ENCODE measurements at regions not wholly inside any gene's neighbourhood (a gene's known extent, or its start where the extent isn't known, plus 50 kb on each side); places are given as distances from the start of the nearest gene placed in this dataset.

GRCh38 chr6:145161501-145161900 lies 573.8 kb downstream of the EPM2A start:
- 0 out of 2 replicates have a peak, but pooled peaks cover 1% of the 10 kb centered on the region for H3K9me3 ChIP-seq (ENCODE audit: control insufficient read depth, insufficient read depth, low read length)
- no peak overlapping the region for H3K4me3 ChIP-seq (ENCODE audit: low read length)
- no peak overlapping the region for H3K27ac ChIP-seq (ENCODE audit: low read length)
- DNase-seq (ENCODE audit: low read depth, low spot score): no peak
- no peaks in the 10 kb centered on the region for H3K4me1 ChIP-seq (ENCODE audit: control insufficient read depth, insufficient read depth, low read length)
- no peaks in the 10 kb centered on the region for H3K27me3 ChIP-seq (ENCODE audit: control insufficient read depth, insufficient read depth, low read length)
- H3K36me3 ChIP-seq (ENCODE audit: control insufficient read depth, insufficient read depth, low read length): no peaks in the 10 kb centered on the region
- WGBS (ENCODE audit: insufficient coverage, insufficient read length): no CpG with 5 or more reads among the region's 1 CpG

- peaks cover 3% of the 10 kb centered on the region; the same call in 1 of the 2 replicates for H3K4me1 ChIP-seq (ENCODE audit: control insufficient read depth, insufficient read depth, low read length)
- no peaks in the 10 kb centered on the region for H3K27me3 ChIP-seq (ENCODE audit: control insufficient read depth, insufficient read depth, low read length)
- no peak overlapping the region for H3K27ac ChIP-seq (ENCODE audit: low read length)
- H3K36me3 ChIP-seq (ENCODE audit: control insufficient read depth, insufficient read depth, low read length): no peaks in the 10 kb centered on the region
- no peaks in the 10 kb centered on the region for H3K9me3 ChIP-seq (ENCODE audit: control insufficient read depth, insufficient read depth, low read length)
- WGBS (ENCODE audit: insufficient coverage, insufficient read length): no CpG with 5 or more reads among the region's 2 CpGs
- no peak overlapping the region for H3K4me3 ChIP-seq (ENCODE audit: low read length)
- no peak for DNase-seq (ENCODE audit: low read depth, low spot score)
Observed at GRCh38 chr6:145169726-145170224, 565.5 kb downstream of the EPM2A start.

DNA sequence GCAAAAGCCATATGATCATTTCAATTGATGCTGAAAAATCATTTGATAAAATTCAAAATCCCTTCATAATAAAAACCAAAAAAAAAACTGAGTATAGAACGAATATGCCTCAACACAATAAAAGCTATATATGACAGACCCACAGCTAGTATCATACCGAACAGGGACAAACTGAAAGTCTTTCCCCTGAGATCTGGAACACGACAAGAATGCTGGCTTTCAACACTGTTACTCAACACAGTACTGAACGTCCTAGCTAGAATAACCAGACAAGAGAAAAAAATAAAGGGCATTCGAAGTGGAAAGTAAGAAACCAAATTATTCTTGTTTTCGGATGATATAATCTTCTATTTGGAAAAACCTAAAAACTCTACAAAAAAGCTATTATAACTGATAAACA lies 559.9 kb downstream of the EPM2A start:
- no peak overlapping the region for H3K27ac ChIP-seq (ENCODE audit: low read length)
- no peaks in the 10 kb centered on the region for H3K27me3 ChIP-seq (ENCODE audit: control insufficient read depth, insufficient read depth, low read length)
- no peak for DNase-seq (ENCODE audit: low read depth, low spot score)
- WGBS (ENCODE audit: insufficient coverage, insufficient read length): no CpG with 5 or more reads among the region's 6 CpGs
- H3K36me3 ChIP-seq (ENCODE audit: control insufficient read depth, insufficient read depth, low read length): no peaks in the 10 kb centered on the region
- no peaks in the 10 kb centered on the region for H3K9me3 ChIP-seq (ENCODE audit: control insufficient read depth, insufficient read depth, low read length)
- no peaks in the 10 kb centered on the region for H3K4me1 ChIP-seq (ENCODE audit: control insufficient read depth, insufficient read depth, low read length)
- no peak overlapping the region for H3K4me3 ChIP-seq (ENCODE audit: low read length)

- Histone ChIP-seq H3K9me3 (ENCODE audit: control insufficient read depth, insufficient read depth, low read length) (no peaks in the 10 kb centered on the region), H3K27me3 (ENCODE audit: control insufficient read depth, insufficient read depth, low read length) (no peaks in the 10 kb centered on the region), H3K27ac (ENCODE audit: low read length) (no peak overlapping the region), H3K36me3 (ENCODE audit: control insufficient read depth, insufficient read depth, low read length) (no peaks in the 10 kb centered on the region), H3K4me3 (ENCODE audit: low read length) (no peak overlapping the region), H3K4me1 (ENCODE audit: control insufficient read depth, insufficient read depth, low read length) (no peaks in the 10 kb centered on the region)
- DNase-seq (ENCODE audit: low read depth, low spot score): no peak
- WGBS (ENCODE audit: insufficient coverage, insufficient read length): no CpG with 5 or more reads among the region's 5 CpGs
Observed at GRCh38 chr6:145178391-145178790, 556.9 kb downstream of the EPM2A start.

GRCh38 chr6:145187491-145188206 lies 547.7 kb downstream of the EPM2A start:
- no CpG with 5 or more reads among the region's 2 CpGs for WGBS (ENCODE audit: insufficient coverage, insufficient read length)

GRCh38 chr6:145189836-145190235 lies 545.5 kb downstream of the EPM2A start:
- H3K27ac ChIP-seq (ENCODE audit: low read length): no peak overlapping the region
- no peaks in the 10 kb centered on the region for H3K27me3 ChIP-seq (ENCODE audit: control insufficient read depth, insufficient read depth, low read length)
- DNase-seq (ENCODE audit: low read depth, low spot score): no peak
- no peak overlapping the region for H3K4me3 ChIP-seq (ENCODE audit: low read length)
- no peaks in the 10 kb centered on the region for H3K9me3 ChIP-seq (ENCODE audit: control insufficient read depth, insufficient read depth, low read length)
- WGBS (ENCODE audit: insufficient coverage, insufficient read length): no CpG with 5 or more reads among the region's 1 CpG
- no peaks in the 10 kb centered on the region for H3K4me1 ChIP-seq (ENCODE audit: control insufficient read depth, insufficient read depth, low read length)
- no peaks in the 10 kb centered on the region for H3K36me3 ChIP-seq (ENCODE audit: control insufficient read depth, insufficient read depth, low read length)

More at GRCh38 chr6:145187491-145188206, 547.7 kb downstream of the EPM2A start:
- Histone ChIP-seq H3K27ac (ENCODE audit: low read length) (no peak overlapping the region), H3K4me3 (ENCODE audit: low read length) (no peak overlapping the region), H3K36me3 (ENCODE audit: control insufficient read depth, insufficient read depth, low read length) (no peaks in the 10 kb centered on the region), H3K9me3 (ENCODE audit: control insufficient read depth, insufficient read depth, low read length) (no peaks in the 10 kb centered on the region), H3K4me1 (ENCODE audit: control insufficient read depth, insufficient read depth, low read length) (no peaks in the 10 kb centered on the region), H3K27me3 (ENCODE audit: control insufficient read depth, insufficient read depth, low read length) (no peaks in the 10 kb centered on the region)
- DNase-seq (ENCODE audit: low read depth, low spot score): no peak

DNA sequence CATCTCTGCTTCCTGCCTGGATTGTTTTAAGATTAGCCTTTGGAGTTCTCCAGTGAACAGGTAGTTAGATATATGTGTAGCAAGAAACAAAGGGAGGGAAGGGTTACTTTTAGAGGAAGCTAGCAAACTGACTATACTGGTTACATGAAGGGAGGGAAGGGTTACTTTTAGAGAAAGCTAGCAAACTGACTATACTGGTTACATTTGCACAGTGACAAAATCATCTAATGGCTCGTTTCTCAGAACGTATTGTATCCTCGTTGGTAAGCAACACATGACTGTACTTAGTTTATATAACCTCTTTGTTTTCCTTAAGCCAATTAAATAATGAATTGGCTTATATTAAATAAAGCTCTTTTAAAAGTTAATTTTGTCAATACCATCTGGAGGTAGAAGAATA lies 540.9 kb downstream of the EPM2A start:
- H3K4me1 ChIP-seq (ENCODE audit: control insufficient read depth, insufficient read depth, low read length): no peaks in the 10 kb centered on the region
- H3K36me3 ChIP-seq (ENCODE audit: control insufficient read depth, insufficient read depth, low read length): no peaks in the 10 kb centered on the region
- no peaks in the 10 kb centered on the region for H3K9me3 ChIP-seq (ENCODE audit: control insufficient read depth, insufficient read depth, low read length)
- no peak for DNase-seq (ENCODE audit: low read depth, low spot score)
- no peak overlapping the region for H3K27ac ChIP-seq (ENCODE audit: low read length)
- no peak overlapping the region for H3K4me3 ChIP-seq (ENCODE audit: low read length)
- H3K27me3 ChIP-seq (ENCODE audit: control insufficient read depth, insufficient read depth, low read length): no peaks in the 10 kb centered on the region
- WGBS (ENCODE audit: insufficient coverage, insufficient read length): no CpG with 5 or more reads among the region's 3 CpGs

- no peak overlapping the region for H3K27ac ChIP-seq (ENCODE audit: low read length)
- no peaks in the 10 kb centered on the region for H3K36me3 ChIP-seq (ENCODE audit: control insufficient read depth, insufficient read depth, low read length)
- DNase-seq (ENCODE audit: low read depth, low spot score): no peak
- H3K27me3 ChIP-seq (ENCODE audit: control insufficient read depth, insufficient read depth, low read length): no peaks in the 10 kb centered on the region
- H3K4me1 ChIP-seq (ENCODE audit: control insufficient read depth, insufficient read depth, low read length): no peaks in the 10 kb centered on the region
- H3K9me3 ChIP-seq (ENCODE audit: control insufficient read depth, insufficient read depth, low read length): no peaks in the 10 kb centered on the region
- no peak overlapping the region for H3K4me3 ChIP-seq (ENCODE audit: low read length)
- no CpG with 5 or more reads among the region's 1 CpG for WGBS (ENCODE audit: insufficient coverage, insufficient read length)
Observed at GRCh38 chr6:145199961-145200360, 535.4 kb downstream of the EPM2A start.

GRCh38 chr6:145204301-145204700 lies 531.0 kb downstream of the EPM2A start:
- Histone ChIP-seq H3K9me3 (ENCODE audit: control insufficient read depth, insufficient read depth, low read length) (no peaks in the 10 kb centered on the region), H3K36me3 (ENCODE audit: control insufficient read depth, insufficient read depth, low read length) (no peaks in the 10 kb centered on the region), H3K27ac (ENCODE audit: low read length) (no peak overlapping the region), H3K4me1 (ENCODE audit: control insufficient read depth, insufficient read depth, low read length) (no peaks in the 10 kb centered on the region), H3K4me3 (ENCODE audit: low read length) (no peak overlapping the region), H3K27me3 (ENCODE audit: control insufficient read depth, insufficient read depth, low read length) (no peaks in the 10 kb centered on the region)
- no peak for DNase-seq (ENCODE audit: low read depth, low spot score)
- WGBS (ENCODE audit: insufficient coverage, insufficient read length): no CpG with 5 or more reads among the region's 2 CpGs

GRCh38 chr6:145206247-145206907 lies 528.9 kb downstream of the EPM2A start:
- no peak overlapping the region for H3K4me3 ChIP-seq (ENCODE audit: low read length)
- H3K36me3 ChIP-seq (ENCODE audit: control insufficient read depth, insufficient read depth, low read length): no peaks in the 10 kb centered on the region
- no CpG with 5 or more reads among the region's 7 CpGs for WGBS (ENCODE audit: insufficient coverage, insufficient read length)
- H3K4me1 ChIP-seq (ENCODE audit: control insufficient read depth, insufficient read depth, low read length): no peaks in the 10 kb centered on the region
- H3K27ac ChIP-seq (ENCODE audit: low read length): no peak overlapping the region
- no peak for DNase-seq (ENCODE audit: low read depth, low spot score)
- H3K27me3 ChIP-seq (ENCODE audit: control insufficient read depth, insufficient read depth, low read length): no peaks in the 10 kb centered on the region
- no peaks in the 10 kb centered on the region for H3K9me3 ChIP-seq (ENCODE audit: control insufficient read depth, insufficient read depth, low read length)

Data from iPS DF 6.9 (cell line).